ENCODE measurements at regions not wholly inside any gene's neighbourhood (a gene's known extent, or its start where the extent isn't known, plus 50 kb on each side); places are given as distances from the start of the nearest gene placed in this dataset.

DNA sequence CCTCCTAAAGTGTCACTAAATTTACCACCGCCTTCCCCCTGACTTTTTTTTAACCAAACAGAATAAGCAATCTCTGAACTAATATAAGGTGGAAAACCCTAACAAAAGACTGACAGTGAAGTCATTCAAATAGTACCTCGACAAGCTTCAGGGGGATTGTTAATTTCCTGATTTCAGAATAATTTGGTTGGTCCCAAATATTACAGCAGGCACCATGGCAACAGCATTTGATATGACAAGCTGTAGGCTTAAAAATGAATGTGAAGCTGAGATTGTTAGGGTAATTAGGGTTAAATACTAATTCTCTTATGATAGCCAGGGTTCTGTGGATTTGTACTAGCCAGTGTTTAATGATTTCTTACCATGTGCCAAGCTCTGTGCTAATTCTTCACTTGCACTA lies 63.5 kb upstream of the GOLGA8B start:
- TF ChIP-seq TCF7L2 (IDR thresholded peaks at IDR 0.05; ENCODE audit: borderline replicate concordance, extremely low read depth, insufficient read depth, insufficient read length) (no peak), CBX3 (IDR thresholded peaks at IDR 0.05; ENCODE audit: low read depth) (no peak), JUND (IDR thresholded peaks at IDR 0.05) (no peak), CEBPB (IDR thresholded peaks at IDR 0.05; ENCODE audit: low read depth) (no peak), RAD21 (IDR thresholded peaks at IDR 0.05; ENCODE audit: low read depth) (no peak), POLR2A (IDR thresholded peaks at IDR 0.05; ENCODE audit: borderline replicate concordance, extremely low read depth, insufficient read depth, insufficient read length) (no peak), EGR1 (IDR thresholded peaks at IDR 0.05; ENCODE audit: low read depth) (no peak), SP1 (IDR thresholded peaks at IDR 0.05; ENCODE audit: low read depth) (no peak), SRF (IDR thresholded peaks at IDR 0.05; ENCODE audit: low read depth) (no peak), FOSL1 (IDR thresholded peaks at IDR 0.05; ENCODE audit: low read depth) (no peak), ELF1 (IDR thresholded peaks at IDR 0.05; ENCODE audit: borderline replicate concordance, low read depth) (no peak), POLR2AphosphoS5 (IDR thresholded peaks at IDR 0.05; ENCODE audit: low read depth, low read length) (no peak), YY1 (IDR thresholded peaks at IDR 0.05; ENCODE audit: extremely low read depth, insufficient replicate concordance, low read depth, low read length) (no peak)
- TF ChIP-seq, protein P1, sequence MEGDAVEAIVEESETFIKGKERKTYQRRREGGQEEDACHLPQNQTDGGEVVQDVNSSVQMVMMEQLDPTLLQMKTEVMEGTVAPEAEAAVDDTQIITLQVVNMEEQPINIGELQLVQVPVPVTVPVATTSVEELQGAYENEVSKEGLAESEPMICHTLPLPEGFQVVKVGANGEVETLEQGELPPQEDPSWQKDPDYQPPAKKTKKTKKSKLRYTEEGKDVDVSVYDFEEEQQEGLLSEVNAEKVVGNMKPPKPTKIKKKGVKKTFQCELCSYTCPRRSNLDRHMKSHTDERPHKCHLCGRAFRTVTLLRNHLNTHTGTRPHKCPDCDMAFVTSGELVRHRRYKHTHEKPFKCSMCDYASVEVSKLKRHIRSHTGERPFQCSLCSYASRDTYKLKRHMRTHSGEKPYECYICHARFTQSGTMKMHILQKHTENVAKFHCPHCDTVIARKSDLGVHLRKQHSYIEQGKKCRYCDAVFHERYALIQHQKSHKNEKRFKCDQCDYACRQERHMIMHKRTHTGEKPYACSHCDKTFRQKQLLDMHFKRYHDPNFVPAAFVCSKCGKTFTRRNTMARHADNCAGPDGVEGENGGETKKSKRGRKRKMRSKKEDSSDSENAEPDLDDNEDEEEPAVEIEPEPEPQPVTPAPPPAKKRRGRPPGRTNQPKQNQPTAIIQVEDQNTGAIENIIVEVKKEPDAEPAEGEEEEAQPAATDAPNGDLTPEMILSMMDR (IDR thresholded peaks at IDR 0.05 in 2 of 3, conservative IDR thresholded peaks at IDR 0.05 in 1 of 3; ENCODE audit: borderline replicate concordance in 1 of 3, insufficient read depth in 1 of 3, low read depth in 2 of 3, low read length in 2 of 3), result no peak
- TF ChIP-seq, protein P2, sequence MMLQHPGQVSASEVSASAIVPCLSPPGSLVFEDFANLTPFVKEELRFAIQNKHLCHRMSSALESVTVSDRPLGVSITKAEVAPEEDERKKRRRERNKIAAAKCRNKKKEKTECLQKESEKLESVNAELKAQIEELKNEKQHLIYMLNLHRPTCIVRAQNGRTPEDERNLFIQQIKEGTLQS (IDR thresholded peaks at IDR 0.05), result no peak
- TF ChIP-seq, protein P3, sequence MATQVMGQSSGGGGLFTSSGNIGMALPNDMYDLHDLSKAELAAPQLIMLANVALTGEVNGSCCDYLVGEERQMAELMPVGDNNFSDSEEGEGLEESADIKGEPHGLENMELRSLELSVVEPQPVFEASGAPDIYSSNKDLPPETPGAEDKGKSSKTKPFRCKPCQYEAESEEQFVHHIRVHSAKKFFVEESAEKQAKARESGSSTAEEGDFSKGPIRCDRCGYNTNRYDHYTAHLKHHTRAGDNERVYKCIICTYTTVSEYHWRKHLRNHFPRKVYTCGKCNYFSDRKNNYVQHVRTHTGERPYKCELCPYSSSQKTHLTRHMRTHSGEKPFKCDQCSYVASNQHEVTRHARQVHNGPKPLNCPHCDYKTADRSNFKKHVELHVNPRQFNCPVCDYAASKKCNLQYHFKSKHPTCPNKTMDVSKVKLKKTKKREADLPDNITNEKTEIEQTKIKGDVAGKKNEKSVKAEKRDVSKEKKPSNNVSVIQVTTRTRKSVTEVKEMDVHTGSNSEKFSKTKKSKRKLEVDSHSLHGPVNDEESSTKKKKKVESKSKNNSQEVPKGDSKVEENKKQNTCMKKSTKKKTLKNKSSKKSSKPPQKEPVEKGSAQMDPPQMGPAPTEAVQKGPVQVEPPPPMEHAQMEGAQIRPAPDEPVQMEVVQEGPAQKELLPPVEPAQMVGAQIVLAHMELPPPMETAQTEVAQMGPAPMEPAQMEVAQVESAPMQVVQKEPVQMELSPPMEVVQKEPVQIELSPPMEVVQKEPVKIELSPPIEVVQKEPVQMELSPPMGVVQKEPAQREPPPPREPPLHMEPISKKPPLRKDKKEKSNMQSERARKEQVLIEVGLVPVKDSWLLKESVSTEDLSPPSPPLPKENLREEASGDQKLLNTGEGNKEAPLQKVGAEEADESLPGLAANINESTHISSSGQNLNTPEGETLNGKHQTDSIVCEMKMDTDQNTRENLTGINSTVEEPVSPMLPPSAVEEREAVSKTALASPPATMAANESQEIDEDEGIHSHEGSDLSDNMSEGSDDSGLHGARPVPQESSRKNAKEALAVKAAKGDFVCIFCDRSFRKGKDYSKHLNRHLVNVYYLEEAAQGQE (IDR thresholded peaks at IDR 0.05; ENCODE audit: low read depth), result no peak
- H3K4me3 ChIP-seq (replicated peaks in 1 of 2; ENCODE audit: low read depth in 1 of 2, low read length in 2 of 2), result no peak overlapping the region
- intact Hi-C loops (cut with micrococcal nuclease), result no loop called here
- peaks cover 0 to 6% of the 10 kb centered on the region in 2 experiments; a peak in 1 of 4 replicates for H3K9me3 ChIP-seq (ENCODE audit: control insufficient read depth in 1 of 2, insufficient read depth in 1 of 2, low read depth in 1 of 2, low read length in 2 of 2)
- H4K20me1 ChIP-seq (ENCODE audit: insufficient read depth), result no peaks in the 10 kb centered on the region
- H3K4me1 ChIP-seq (ENCODE audit: control insufficient read depth in 1 of 2, insufficient read depth in 2 of 2, low read length in 2 of 2), result no peaks in the 10 kb centered on the region
- no peak overlapping the region for H3K27ac ChIP-seq (ENCODE audit: low read depth, low read length)
- no peak overlapping the region for H3K4me2 ChIP-seq (ENCODE audit: low read length)
- BruUV-seq (replicated peaks), result no TSS peak
- no peaks in the 10 kb centered on the region for H3K36me3 ChIP-seq (ENCODE audit: control insufficient read depth in 1 of 2, insufficient read depth in 2 of 2, low read length in 2 of 2)
- H3K27me3 ChIP-seq (ENCODE audit: insufficient read depth, low read length), result no peaks in the 10 kb centered on the region
- ATAC-seq, result no peak
- no peak overlapping the region for H3K9ac ChIP-seq (ENCODE audit: low read length)
- H3K79me2 ChIP-seq (ENCODE audit: insufficient read depth, low read length), result no peaks in the 10 kb centered on the region
- no peak overlapping the region for H2AFZ ChIP-seq (ENCODE audit: low read depth, low read length, poor library complexity, severe bottlenecking)
- H3K9me2 ChIP-seq (ENCODE audit: insufficient read depth), result no peaks in the 10 kb centered on the region
- CTCF ChIA-PET, result no interaction called here
- POLR2A ChIA-PET, result no interaction called here
- RAD21 ChIA-PET (ENCODE audit: low non-redundant PET in 1 of 2, low total read pairs in 2 of 2, uncharacterized antibody in 2 of 2, unreplicated experiment in 2 of 2), result no interaction called here
- DNase-seq (ENCODE audit: low read depth, low spot score), result no peak
